Panc1 (cell line): ENCODE measurements at regions not wholly inside any gene's neighbourhood (a gene's known extent, or its start where the extent isn't known, plus 50 kb on each side); places are given as distances from the start of the nearest gene placed in this dataset.

Experiments
- ATAC-seq: fragments of 200-7000 bp; cut with Tn5 transposase; 2 replicates; pipeline ENCODE4 v1.9.1; 2020; ENCODE audit warnings: mild to moderate bottlenecking, moderate library complexity
- BruUV-seq: library from RNA; stranded (reverse); fragments of 400-500 nt; replicated peaks from 2 replicates; lab custom pipeline; 2021; lab: Mats Ljungman, UMichigan
- CTCF ChIA-PET: fragments of 300-600 bp; sonication (Branson Sonifier 250); formaldehyde crosslinking; loops from one replicate; lab custom pipeline; 2022; ENCODE audit warnings: antibody characterized with exemption; lab: Charles Lee
- POLR2A ChIA-PET: fragments of 300-600 bp; sonication (Branson Sonifier 250); formaldehyde crosslinking; loops from one replicate; lab custom pipeline; 2022; ENCODE audit warnings: antibody characterized with exemption; lab: Charles Lee
- DNase-seq: peaks from one replicate; pipeline ENCODE4 v3.0.0-alpha.2; 2010; ENCODE audit warnings: low read depth, low spot score
- H3K27ac ChIP-seq: 2 replicates; pipeline ENCODE4 v1.5.1; 2011; ENCODE audit warnings: mild to moderate bottlenecking, low read length, inconsistent platforms
- H3K27me3 ChIP-seq: fragments of 200-500 bp; sonication (Bioruptor generic); 2 replicates; pipeline ENCODE4 v1.6.0; 2014; ENCODE audit warnings: low read length, inconsistent platforms; ENCODE audit not compliant: control insufficient read depth, insufficient read depth
- H3K36me3 ChIP-seq: fragments of 200-500 bp; sonication (Bioruptor generic); 2 replicates; pipeline ENCODE4 v1.5.1; 2014; ENCODE audit warnings: inconsistent platforms, mild to moderate bottlenecking, low read length, moderate library complexity; ENCODE audit not compliant: control insufficient read depth, insufficient read depth
- H3K4me1 ChIP-seq: 2 replicates; pipeline ENCODE4 v1.5.1; 2011; ENCODE audit warnings: inconsistent platforms, mild to moderate bottlenecking, low read length, moderate library complexity; ENCODE audit not compliant: control insufficient read depth, insufficient read depth
- H3K4me3 ChIP-seq, 2 experiments: 2 replicates each; pipeline ENCODE4 v1.5.1; 2011 to 2012; ENCODE audit warnings: low read depth in 2 of 2, low read length in 2 of 2, mild to moderate bottlenecking in 2 of 2, inconsistent platforms in 1 of 2, moderate library complexity in 1 of 2
- H3K9me3 ChIP-seq: fragments of 200-500 bp; sonication (Bioruptor generic); 2 replicates; pipeline ENCODE4 v1.5.1; 2014; ENCODE audit warnings: low read depth, mild to moderate bottlenecking, inconsistent platforms, low read length, moderate library complexity; ENCODE audit not compliant: control insufficient read depth, insufficient read depth
- POLR2AphosphoS5 ChIP-seq: IDR thresholded peaks from 2 replicates; pipeline ENCODE4 v1.6.1; 2012; ENCODE audit warnings: mild to moderate bottlenecking, low read depth, low read length, moderate library complexity
- SIN3A ChIP-seq: IDR thresholded peaks from 2 replicates; pipeline ENCODE4 v1.6.1; 2012; ENCODE audit warnings: low read depth, mild to moderate bottlenecking, low read length, moderate library complexity, borderline replicate concordance; ENCODE audit not compliant: insufficient read depth
- TCF7L2 ChIP-seq: IDR thresholded peaks from 2 replicates; pipeline ENCODE4 v1.6.1; 2011; ENCODE audit warnings: mild to moderate bottlenecking, low read depth, low read length, inconsistent platforms
- in situ Hi-C: cut with HindIII; loops from 2 replicates; pipeline ENCODE4 v1.10.0; 2016; ENCODE audit warnings: low sequenced_read_pairs, low pct_unique_long_range_greater_than_20kb
- intact Hi-C: fragments of 100-400 bp; cut with micrococcal nuclease; formaldehyde crosslinking; loops from one replicate; pipeline ENCODE4 v1.10.0; 2022; ENCODE audit not compliant: unreplicated experiment
- TF ChIP-seq, protein P1 (sequence below), 2 experiments: IDR thresholded peaks; 2 replicates each; pipeline ENCODE4 v1.6.1; 2011 to 2012; ENCODE audit warnings: low read depth in 2 of 2, control low read depth in 1 of 2, low read length in 1 of 2, mild to moderate bottlenecking in 1 of 2, moderate library complexity in 1 of 2; ENCODE audit not compliant: insufficient read depth in 1 of 2
- TF ChIP-seq, protein P2 (sequence below): fragments of 450-650 bp; IDR thresholded peaks from 2 replicates; pipeline ENCODE4 v1.5.1; 2017; ENCODE audit warnings: mild to moderate bottlenecking

DNA sequence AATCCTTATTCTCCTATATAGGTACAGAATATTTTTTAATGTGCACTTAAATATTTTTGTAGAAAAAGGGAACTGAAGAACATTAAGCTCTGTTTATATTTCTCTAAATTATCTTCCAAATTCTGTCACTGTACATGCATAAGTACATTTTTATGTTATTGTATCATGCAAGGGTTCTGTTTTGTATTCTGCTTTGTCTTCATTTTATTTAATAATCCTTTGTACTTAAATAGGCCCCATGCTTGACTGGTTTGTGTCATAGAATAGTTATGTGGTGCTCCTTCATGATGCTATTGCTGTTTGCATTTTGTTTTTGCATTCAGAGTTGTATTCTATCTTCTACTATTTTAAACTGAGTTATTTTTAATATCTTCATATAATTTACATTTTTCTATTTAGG is 111.9 kb upstream of the EDNRA start:
- BruUV-seq, result no TSS peak
- Histone ChIP-seq H3K4me1 (no peaks in the 10 kb centered on the region), H3K4me3 (no peak overlapping the region), H3K27me3 (no peaks in the 10 kb centered on the region), H3K9me3 (no peaks in the 10 kb centered on the region), H3K27ac (no peak overlapping the region), H3K36me3 (no peaks in the 10 kb centered on the region)
- no peak for ATAC-seq
- ChIA-PET POLR2A (no interaction called here), CTCF (no interaction called here)
- TF ChIP-seq, protein P1, sequence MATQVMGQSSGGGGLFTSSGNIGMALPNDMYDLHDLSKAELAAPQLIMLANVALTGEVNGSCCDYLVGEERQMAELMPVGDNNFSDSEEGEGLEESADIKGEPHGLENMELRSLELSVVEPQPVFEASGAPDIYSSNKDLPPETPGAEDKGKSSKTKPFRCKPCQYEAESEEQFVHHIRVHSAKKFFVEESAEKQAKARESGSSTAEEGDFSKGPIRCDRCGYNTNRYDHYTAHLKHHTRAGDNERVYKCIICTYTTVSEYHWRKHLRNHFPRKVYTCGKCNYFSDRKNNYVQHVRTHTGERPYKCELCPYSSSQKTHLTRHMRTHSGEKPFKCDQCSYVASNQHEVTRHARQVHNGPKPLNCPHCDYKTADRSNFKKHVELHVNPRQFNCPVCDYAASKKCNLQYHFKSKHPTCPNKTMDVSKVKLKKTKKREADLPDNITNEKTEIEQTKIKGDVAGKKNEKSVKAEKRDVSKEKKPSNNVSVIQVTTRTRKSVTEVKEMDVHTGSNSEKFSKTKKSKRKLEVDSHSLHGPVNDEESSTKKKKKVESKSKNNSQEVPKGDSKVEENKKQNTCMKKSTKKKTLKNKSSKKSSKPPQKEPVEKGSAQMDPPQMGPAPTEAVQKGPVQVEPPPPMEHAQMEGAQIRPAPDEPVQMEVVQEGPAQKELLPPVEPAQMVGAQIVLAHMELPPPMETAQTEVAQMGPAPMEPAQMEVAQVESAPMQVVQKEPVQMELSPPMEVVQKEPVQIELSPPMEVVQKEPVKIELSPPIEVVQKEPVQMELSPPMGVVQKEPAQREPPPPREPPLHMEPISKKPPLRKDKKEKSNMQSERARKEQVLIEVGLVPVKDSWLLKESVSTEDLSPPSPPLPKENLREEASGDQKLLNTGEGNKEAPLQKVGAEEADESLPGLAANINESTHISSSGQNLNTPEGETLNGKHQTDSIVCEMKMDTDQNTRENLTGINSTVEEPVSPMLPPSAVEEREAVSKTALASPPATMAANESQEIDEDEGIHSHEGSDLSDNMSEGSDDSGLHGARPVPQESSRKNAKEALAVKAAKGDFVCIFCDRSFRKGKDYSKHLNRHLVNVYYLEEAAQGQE (IDR thresholded peaks at IDR 0.05; ENCODE audit: insufficient read depth in 1 of 2, low read depth in 2 of 2, low read length in 1 of 2), result no peak
- TF ChIP-seq, protein P2, sequence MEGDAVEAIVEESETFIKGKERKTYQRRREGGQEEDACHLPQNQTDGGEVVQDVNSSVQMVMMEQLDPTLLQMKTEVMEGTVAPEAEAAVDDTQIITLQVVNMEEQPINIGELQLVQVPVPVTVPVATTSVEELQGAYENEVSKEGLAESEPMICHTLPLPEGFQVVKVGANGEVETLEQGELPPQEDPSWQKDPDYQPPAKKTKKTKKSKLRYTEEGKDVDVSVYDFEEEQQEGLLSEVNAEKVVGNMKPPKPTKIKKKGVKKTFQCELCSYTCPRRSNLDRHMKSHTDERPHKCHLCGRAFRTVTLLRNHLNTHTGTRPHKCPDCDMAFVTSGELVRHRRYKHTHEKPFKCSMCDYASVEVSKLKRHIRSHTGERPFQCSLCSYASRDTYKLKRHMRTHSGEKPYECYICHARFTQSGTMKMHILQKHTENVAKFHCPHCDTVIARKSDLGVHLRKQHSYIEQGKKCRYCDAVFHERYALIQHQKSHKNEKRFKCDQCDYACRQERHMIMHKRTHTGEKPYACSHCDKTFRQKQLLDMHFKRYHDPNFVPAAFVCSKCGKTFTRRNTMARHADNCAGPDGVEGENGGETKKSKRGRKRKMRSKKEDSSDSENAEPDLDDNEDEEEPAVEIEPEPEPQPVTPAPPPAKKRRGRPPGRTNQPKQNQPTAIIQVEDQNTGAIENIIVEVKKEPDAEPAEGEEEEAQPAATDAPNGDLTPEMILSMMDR, result no peak
- TF ChIP-seq SIN3A (no peak), TCF7L2 (no peak), POLR2AphosphoS5 (no peak)
- in situ Hi-C loops (no loop called here), intact Hi-C loops (no loop called here)
- no peak for DNase-seq

DNA sequence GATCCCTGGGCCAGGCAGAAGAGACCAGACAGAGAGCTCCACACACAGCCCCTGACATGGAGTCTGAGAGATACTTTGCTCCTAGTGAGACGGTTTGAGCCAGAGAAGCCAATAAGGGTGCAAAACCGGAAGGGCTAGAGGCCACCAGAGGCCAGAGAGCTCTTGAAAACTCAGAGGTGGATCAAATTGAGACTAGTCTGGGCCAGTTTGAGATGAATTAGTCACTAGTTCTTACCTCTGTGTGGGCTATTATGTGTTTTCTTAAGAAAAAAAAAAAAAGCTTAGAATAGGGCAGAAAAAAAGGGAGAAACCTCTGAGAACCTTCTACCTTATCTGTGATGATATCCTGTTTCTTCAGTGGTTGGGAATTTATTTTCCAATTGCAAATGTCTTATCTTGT is 110.4 kb upstream of the EDNRA start:
- DNase-seq (no peak), ATAC-seq (no peak)
- Histone ChIP-seq H3K9me3 (no peaks in the 10 kb centered on the region), H3K36me3 (no peaks in the 10 kb centered on the region), H3K27ac (no peak overlapping the region), H3K27me3 (no peaks in the 10 kb centered on the region), H3K4me3 (no peak overlapping the region), H3K4me1 (no peaks in the 10 kb centered on the region)
- in situ Hi-C loops, result no loop called here
- intact Hi-C loops, result no loop called here
- CTCF ChIA-PET, result no interaction called here
- TF ChIP-seq, protein P1 (IDR thresholded peaks at IDR 0.05; ENCODE audit: insufficient read depth in 1 of 2, low read depth in 2 of 2, low read length in 1 of 2), result no peak
- TF ChIP-seq, protein P2, result no peak
- TF ChIP-seq TCF7L2 (no peak), POLR2AphosphoS5 (no peak), SIN3A (no peak)
- BruUV-seq, result no TSS peak
- POLR2A ChIA-PET, result no interaction called here
